Bronchial epithelial cell (primary cell): ENCODE measurements at regions not wholly inside any gene's neighbourhood (a gene's known extent, or its start where the extent isn't known, plus 50 kb on each side); places are given as distances from the start of the nearest gene placed in this dataset.

Source experiments
- DNase-seq: peaks from one replicate; pipeline ENCODE4 v3.0.0-alpha.2; 2010; ENCODE audit warnings: low read depth
- FAIRE-seq: peaks from 2 replicates; lab custom pipeline; 2011; peaks lifted over from hg19 to GRCh38; lab: Jason Lieb, UNC
- H3K27me3 ChIP-seq: 2 replicates; pipeline ENCODE4 v1.5.1; 2011; ENCODE audit warnings: low read length; ENCODE audit not compliant: control insufficient read depth, insufficient read depth
- H3K36me3 ChIP-seq: 2 replicates; pipeline ENCODE4 v1.5.1; 2011; ENCODE audit warnings: low read length; ENCODE audit not compliant: control insufficient read depth, insufficient read depth
- H3K4me3 ChIP-seq: 2 replicates; pipeline ENCODE4 v1.5.1; 2011; ENCODE audit warnings: mild to moderate bottlenecking, low read depth, low read length, control low read depth
- TF ChIP-seq, protein P1 (sequence below): IDR thresholded peaks from 2 replicates; pipeline ENCODE4 v1.5.1; 2011; ENCODE audit warnings: mild to moderate bottlenecking, moderate library complexity, low read length, control low read depth, inconsistent platforms; ENCODE audit not compliant: insufficient read depth, severe bottlenecking

DNA sequence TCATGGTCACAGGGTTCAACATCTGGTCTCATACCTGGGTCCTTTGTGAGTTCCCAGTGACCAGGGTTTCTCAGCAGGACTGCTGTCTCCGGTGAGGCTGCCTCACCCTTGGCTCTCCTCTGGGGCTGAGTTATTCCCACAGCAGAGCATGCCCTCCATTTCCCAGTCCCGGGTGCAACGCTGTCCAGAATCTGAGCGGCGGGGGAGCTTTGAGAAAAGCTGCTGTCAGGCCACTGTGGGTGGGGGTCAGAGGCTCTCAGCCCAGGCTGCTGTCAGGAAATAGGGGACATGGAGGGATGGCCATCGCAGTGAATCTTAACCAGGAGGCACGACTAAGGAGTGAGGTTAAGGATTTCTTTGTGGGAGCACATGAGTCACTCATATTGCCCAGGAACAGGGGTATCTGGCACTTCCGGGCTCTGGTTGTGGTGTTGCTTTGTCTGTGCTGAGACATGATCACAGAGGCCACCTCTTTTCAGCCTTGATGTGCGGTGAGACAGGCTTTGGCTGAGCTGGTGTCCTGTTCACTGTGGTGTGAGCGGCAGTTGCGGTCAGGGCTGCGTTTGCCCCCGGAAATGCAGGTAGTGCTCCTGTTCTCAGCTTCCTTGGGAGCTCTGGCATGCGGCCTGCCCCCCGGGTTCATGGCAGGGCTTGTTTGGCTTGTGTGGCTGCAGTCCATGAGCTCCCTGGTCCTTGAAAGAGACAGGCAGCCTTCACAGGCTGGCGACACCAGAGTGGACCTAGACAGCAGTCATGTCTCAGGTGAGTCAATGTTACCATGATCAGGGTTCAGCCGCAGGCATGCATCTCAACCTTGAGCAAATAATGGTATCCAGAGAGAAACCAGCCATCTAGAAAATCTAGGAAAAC is 310.7 kb upstream of the MYT1L start:
- no peaks in the 10 kb centered on the region for H3K36me3 ChIP-seq
- DNase-seq (no peak), FAIRE-seq (no peak)
- no peaks in the 10 kb centered on the region for H3K27me3 ChIP-seq
- TF ChIP-seq, protein P1, sequence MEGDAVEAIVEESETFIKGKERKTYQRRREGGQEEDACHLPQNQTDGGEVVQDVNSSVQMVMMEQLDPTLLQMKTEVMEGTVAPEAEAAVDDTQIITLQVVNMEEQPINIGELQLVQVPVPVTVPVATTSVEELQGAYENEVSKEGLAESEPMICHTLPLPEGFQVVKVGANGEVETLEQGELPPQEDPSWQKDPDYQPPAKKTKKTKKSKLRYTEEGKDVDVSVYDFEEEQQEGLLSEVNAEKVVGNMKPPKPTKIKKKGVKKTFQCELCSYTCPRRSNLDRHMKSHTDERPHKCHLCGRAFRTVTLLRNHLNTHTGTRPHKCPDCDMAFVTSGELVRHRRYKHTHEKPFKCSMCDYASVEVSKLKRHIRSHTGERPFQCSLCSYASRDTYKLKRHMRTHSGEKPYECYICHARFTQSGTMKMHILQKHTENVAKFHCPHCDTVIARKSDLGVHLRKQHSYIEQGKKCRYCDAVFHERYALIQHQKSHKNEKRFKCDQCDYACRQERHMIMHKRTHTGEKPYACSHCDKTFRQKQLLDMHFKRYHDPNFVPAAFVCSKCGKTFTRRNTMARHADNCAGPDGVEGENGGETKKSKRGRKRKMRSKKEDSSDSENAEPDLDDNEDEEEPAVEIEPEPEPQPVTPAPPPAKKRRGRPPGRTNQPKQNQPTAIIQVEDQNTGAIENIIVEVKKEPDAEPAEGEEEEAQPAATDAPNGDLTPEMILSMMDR, result no peak
- no peak overlapping the region for H3K4me3 ChIP-seq

DNA sequence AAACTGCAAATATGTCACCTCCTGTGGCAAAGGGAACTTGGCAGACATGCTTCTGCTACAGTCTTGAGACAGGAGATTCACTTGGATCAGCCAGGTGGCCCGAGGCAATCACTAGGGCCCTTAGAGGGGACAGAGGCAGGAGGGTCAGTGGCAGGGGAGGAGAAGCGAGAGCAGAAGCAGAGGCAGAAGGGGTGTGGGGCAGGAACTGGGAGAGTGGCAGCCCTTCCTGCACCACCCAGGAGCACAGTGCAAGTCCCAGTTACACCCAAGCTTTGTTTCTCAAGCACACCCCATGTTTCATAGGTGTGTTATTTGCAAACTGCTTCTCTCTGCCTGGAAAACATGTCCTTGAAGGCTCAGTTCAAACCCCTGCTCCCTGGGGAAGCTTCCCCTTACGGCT is 309.7 kb upstream of the MYT1L start:
- no peaks in the 10 kb centered on the region for H3K27me3 ChIP-seq
- DNase-seq (peak; percentile 1), FAIRE-seq (no peak)
- H3K4me3 ChIP-seq, result no peak overlapping the region
- H3K36me3 ChIP-seq, result no peaks in the 10 kb centered on the region
- TF ChIP-seq, protein P1, result no peak

DNA sequence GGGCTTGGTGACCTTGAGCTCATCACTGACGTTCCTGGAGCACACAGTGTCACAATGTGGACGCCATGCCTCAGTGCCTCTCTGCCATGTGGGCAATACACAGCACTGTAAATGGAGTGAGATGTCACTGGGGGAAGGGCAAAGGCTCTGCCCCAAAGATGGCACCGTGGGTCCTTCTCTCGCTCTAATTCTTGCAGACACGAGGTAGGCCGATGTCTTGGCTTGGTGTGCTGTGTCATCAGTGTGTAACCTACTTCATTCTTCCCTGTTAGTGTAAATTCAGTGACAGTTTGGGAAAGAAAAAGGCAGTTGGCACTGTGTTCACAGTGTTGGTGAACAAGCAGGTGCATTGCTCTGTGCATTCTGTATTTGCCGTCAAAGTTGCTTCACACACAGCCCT is 309.3 kb upstream of the MYT1L start:
- TF ChIP-seq, protein P1, result no peak
- no peaks in the 10 kb centered on the region for H3K36me3 ChIP-seq
- no peak overlapping the region for H3K4me3 ChIP-seq
- DNase-seq, result no peak
- no peaks in the 10 kb centered on the region for H3K27me3 ChIP-seq
- FAIRE-seq, result no peak

DNA sequence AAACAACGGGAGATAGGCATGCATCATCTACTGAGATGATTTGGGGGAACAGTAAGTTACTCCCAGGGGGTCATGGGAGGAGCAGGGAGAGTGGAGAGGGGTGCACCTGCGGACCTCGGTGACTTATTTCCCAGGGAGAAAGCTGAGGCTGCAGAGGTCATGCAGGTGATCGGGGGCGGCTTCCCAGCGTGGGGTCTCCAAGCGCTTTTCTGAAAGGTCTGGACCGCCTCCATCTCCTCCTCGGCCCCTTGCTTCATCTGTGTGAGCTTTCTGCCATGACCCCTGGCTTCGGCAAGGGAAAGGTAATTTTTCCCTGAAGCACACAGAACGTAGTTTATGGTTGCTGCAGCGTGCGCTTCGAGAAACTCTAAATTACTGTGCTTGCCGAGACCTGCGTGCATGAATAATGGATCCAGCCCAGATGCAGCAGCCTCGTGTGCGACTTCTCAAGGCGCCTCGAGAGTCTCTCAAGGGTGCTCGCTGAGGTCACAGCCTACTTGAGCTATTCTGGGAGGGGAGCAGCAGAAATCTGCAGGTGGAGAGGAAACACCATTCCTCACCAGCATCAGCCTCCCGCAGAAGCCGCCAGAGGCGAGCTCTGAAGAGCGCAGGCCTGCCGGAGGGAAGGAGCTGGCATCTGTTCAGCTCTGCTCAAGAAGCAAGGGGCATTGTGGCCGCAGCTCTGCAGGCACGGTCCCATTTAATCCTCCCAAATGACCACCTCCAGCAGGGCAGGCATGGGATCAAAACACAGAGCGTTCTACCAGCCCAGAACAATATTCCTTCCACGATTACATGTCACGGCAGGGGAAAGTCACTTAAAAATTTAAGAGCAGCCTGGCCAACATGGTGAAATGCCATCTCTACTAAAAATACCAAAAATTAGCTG is 308.4 kb upstream of the MYT1L start:
- FAIRE-seq (no peak), DNase-seq (peak; percentile 36)
- Histone ChIP-seq H3K27me3 (no peaks in the 10 kb centered on the region), H3K4me3 (no peak overlapping the region), H3K36me3 (no peaks in the 10 kb centered on the region)
- TF ChIP-seq, protein P1, result no peak

DNA sequence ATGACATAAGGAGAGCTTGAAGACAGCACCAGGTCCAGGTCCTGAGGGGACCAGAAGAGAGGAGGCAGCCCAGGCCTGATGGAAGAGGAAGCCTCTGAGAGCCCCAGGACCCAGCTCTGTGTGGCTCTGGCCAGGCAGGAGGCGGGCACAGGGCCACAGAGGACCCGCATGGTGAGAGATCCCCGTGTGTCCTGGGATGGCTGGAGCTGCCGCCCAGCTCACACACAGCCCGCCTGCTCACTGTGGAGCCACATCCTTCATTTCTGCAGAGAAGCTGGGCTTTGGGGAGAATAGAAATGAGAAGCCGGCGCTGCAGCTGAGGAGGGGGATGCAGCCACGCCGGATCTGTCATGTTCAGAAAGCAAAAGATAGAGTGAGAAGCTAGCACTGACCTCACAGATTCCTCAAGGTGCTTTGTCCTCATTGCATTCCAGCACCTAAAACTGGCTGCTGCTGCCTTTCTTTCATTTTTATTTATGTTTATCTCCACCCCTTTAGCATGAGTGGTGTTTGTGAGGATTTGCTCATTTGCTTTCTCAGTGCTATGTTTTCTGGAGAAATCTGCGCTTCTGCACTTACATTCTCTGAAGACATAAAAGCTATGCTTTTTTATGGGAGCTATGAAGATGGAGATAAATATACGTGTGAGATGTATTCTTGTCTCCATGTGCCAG is 307.6 kb upstream of the MYT1L start:
- TF ChIP-seq, protein P1, result no peak
- DNase-seq (no peak), FAIRE-seq (no peak)
- no peaks in the 10 kb centered on the region for H3K27me3 ChIP-seq
- H3K4me3 ChIP-seq, result no peak overlapping the region
- H3K36me3 ChIP-seq, result no peaks in the 10 kb centered on the region
